HG02970 (cell line): ENCODE measurements at regions not wholly inside any gene's neighbourhood (a gene's known extent, or its start where the extent isn't known, plus 50 kb on each side); places are given as distances from the start of the nearest gene placed in this dataset.

Experiments
- ATAC-seq: cut with Tn5 transposase; IDR thresholded peaks from one replicate; pipeline ENCODE4 v1.9.1; 2021; ENCODE audit warnings: mild to moderate bottlenecking, moderate library complexity, moderate number of reproducible peaks; ENCODE audit not compliant: unreplicated experiment, low FRiP score

GRCh38 chr4:89604951-89605350 is 232.0 kb downstream of the SNCA start:
- no peak for ATAC-seq

GRCh38 chr4:89599026-89599425 is 237.9 kb downstream of the SNCA start:
- no peak for ATAC-seq

- no peak for ATAC-seq
Measured at GRCh38 chr4:89598602-89599001, 238.4 kb downstream of the SNCA start.

- no peak for ATAC-seq
Measured at GRCh38 chr4:89595125-89595789, 241.7 kb downstream of the SNCA start.

GRCh38 chr4:89590128-89590527 is 246.8 kb downstream of the SNCA start:
- ATAC-seq, result no peak

- ATAC-seq, result no peak
Measured at GRCh38 chr4:89588421-89588820, 248.5 kb downstream of the SNCA start.

GRCh38 chr4:89587364-89587763 is 249.6 kb downstream of the SNCA start:
- ATAC-seq, result no peak

GRCh38 chr4:89586864-89587263 is 250.1 kb downstream of the SNCA start:
- no peak for ATAC-seq

- ATAC-seq, result no peak
Measured at GRCh38 chr4:89586318-89586717, 250.6 kb downstream of the SNCA start.

GRCh38 chr4:89582756-89583505 is 254.0 kb downstream of the SNCA start:
- no peak for ATAC-seq

GRCh38 chr4:89579771-89580170 is 257.2 kb downstream of the SNCA start:
- ATAC-seq, result no peak

GRCh38 chr4:89576246-89576645 is 260.7 kb downstream of the SNCA start:
- no peak for ATAC-seq

- ATAC-seq, result no peak
Measured at GRCh38 chr4:89575840-89576239, 261.1 kb downstream of the SNCA start.

GRCh38 chr4:89574176-89574575 is 262.8 kb downstream of the SNCA start:
- no peak for ATAC-seq

- ATAC-seq, result no peak
Measured at GRCh38 chr4:89573656-89574055, 263.3 kb downstream of the SNCA start.

- ATAC-seq, result no peak
Measured at GRCh38 chr4:89572224-89572858, 264.6 kb downstream of the SNCA start.

- no peak for ATAC-seq
Measured at GRCh38 chr4:89570931-89571330, 263.3 kb upstream of the GPRIN3 start.

- no peak for ATAC-seq
Measured at GRCh38 chr4:89567936-89568335, 260.3 kb upstream of the GPRIN3 start.

- ATAC-seq, result peak; percentile 74
Measured at GRCh38 chr4:89563431-89563830, 255.8 kb upstream of the GPRIN3 start.

- ATAC-seq, result no peak
Measured at GRCh38 chr4:89562746-89563145, 255.1 kb upstream of the GPRIN3 start.

- ATAC-seq, result no peak
Measured at GRCh38 chr4:89561048-89561447, 253.4 kb upstream of the GPRIN3 start.

GRCh38 chr4:89558147-89558546 is 250.5 kb upstream of the GPRIN3 start:
- no peak for ATAC-seq
